DMS53 treated with DMSO at 0.1 percent for 48 hours (cell line): ENCODE measurements at regions not wholly inside any gene's neighbourhood (a gene's known extent, or its start where the extent isn't known, plus 50 kb on each side); places are given as distances from the start of the nearest gene placed in this dataset.

Experiments
- DNase-seq: peaks from one replicate; lab custom pipeline; 2025; ENCODE audit not compliant: unreplicated experiment; lab: John Stamatoyannopoulos, UW

GRCh38 chr18:56235481-56236013, 402.8 kb downstream of the TXNL1 start:
- no peak for DNase-seq

GRCh38 chr18:56235071-56235470, 403.3 kb downstream of the TXNL1 start:
- DNase-seq = no peak

GRCh38 chr18:56233595-56233994, 404.8 kb downstream of the TXNL1 start:
- DNase-seq = no peak

GRCh38 chr18:56226025-56226424, 412.4 kb downstream of the TXNL1 start:
- no peak for DNase-seq

GRCh38 chr18:56224669-56225561, 413.5 kb downstream of the TXNL1 start:
- DNase-seq = no peak

GRCh38 chr18:56221195-56222065, 417.0 kb downstream of the TXNL1 start:
- no peak for DNase-seq

GRCh38 chr18:56217406-56217805, 421.0 kb downstream of the TXNL1 start:
- no peak for DNase-seq

- DNase-seq = no peak
These were observed 423.7 kb downstream of the TXNL1 start for GRCh38 chr18:56214706-56215105.

GRCh38 chr18:56210520-56210919, 427.9 kb downstream of the TXNL1 start:
- no peak for DNase-seq

- DNase-seq = no peak
These were observed 430.4 kb downstream of the TXNL1 start for GRCh38 chr18:56207989-56208388.

GRCh38 chr18:56204052-56204451, 434.3 kb downstream of the TXNL1 start:
- no peak for DNase-seq

GRCh38 chr18:56202678-56203077, 435.7 kb downstream of the TXNL1 start:
- no peak for DNase-seq

- no peak for DNase-seq
These were observed 437.9 kb downstream of the TXNL1 start for GRCh38 chr18:56200381-56200911.

- no peak for DNase-seq
These were observed 438.6 kb downstream of the TXNL1 start for GRCh38 chr18:56199580-56200330.

GRCh38 chr18:56197241-56197859, 441.0 kb downstream of the TXNL1 start:
- no peak for DNase-seq

- no peak for DNase-seq
These were observed 441.7 kb downstream of the TXNL1 start for GRCh38 chr18:56196495-56197225.

GRCh38 chr18:56191334-56191733, 447.1 kb downstream of the TXNL1 start:
- DNase-seq = no peak

GRCh38 chr18:56189615-56190014, 448.8 kb downstream of the TXNL1 start:
- DNase-seq = no peak

- DNase-seq = no peak
These were observed 449.7 kb downstream of the TXNL1 start for GRCh38 chr18:56188529-56189275.
